ENCODE measurements at regions not wholly inside any gene's neighbourhood (a gene's known extent, or its start where the extent isn't known, plus 50 kb on each side); places are given as distances from the start of the nearest gene placed in this dataset.
"Not testable (repeated sequence)": the region's sequence is repeated elsewhere in the genome, so short reads cannot be mapped to it uniquely, and the experiment has no call there.

DNA sequence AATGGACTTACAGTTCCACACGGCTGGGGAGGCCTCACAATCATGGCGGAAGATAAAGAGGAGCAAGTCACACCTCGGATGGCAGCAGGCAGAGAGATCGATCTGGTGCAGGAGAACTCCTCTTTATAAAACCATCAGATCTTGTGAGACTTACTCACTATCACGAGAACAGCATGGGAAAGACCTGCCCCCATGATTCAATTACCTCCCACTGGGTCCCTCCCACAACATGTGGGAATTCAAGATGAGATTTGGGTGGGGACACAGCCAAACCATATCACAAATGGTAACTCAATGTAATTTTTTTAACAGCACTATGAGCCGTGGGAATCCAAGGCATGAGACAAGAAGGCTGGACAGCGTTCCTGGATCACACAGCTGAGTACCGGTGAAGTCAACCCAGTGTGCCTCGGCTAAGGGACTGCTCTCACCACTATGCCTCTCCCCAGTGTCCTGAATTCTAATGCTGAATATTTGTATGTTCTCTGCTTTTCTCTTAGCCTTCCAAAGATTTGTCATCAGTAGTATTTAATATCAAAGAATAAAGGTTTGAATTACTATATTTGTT lies 84.3 kb downstream of the IRS2 start:
- CTCF ChIA-PET, POLR2A ChIA-PET: not testable (repeated sequence)

DNA sequence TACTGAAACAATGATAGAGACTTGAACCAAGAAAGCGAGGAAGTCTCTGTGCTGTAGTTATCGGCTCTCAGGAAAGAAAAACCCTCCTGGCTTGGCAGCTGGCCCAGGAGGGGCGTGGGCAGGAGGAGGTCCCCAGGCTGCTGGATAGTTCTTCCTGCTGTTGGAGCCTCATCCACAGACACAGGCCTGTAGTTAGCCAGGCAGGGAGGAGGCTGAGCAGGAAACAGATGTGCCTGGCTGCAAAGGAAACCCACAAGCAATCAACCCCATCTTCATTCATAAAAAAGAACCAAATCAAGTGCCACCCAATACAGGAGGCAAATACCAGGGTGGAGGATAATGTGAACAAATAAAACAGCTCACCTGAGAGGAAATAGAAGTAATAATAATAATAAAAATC lies 86.2 kb downstream of the IRS2 start:
- CTCF ChIA-PET = no interaction called here
- POLR2A ChIA-PET = no interaction called here

DNA sequence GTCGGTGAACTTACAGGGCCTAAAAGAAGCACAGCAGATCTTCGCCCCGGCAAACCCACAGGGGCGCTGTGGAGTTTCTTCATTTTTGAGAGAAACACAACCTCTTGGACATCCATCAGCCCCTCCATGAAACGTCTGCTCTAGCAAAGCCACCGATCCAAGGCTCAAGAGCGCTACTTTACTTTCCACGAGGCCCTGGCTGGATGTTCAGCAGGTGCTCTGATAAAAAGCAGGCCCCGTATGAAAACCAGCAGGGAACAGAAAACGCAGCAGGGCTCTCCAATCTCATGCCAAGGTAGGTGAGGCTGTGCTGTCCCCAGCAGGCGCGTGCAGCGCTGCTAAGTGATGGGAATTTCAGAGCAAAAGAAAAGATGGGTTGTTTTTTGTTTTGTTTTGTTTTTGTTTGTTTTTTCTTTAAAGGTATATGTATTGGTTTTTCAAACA lies 86.7 kb downstream of the IRS2 start:
- ChIA-PET CTCF (no interaction called here), POLR2A (no interaction called here)

DNA sequence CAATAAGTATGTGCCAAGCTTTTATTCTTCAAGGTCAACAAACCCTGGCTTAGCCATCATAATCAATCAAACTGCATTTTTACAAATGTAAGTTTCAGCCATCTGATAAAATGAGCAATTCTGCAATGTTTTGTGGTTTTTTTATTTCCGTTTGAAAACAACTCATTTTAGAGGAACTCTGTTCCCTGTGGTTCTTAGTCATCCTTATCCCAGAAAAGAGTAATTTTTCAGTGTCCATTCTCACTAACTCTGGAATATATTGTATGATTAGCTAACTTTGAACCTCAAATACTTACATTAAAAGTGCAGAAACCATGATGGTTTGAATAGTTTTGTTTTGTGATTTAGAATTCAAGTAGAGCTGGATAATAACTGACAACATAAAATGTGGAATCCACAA lies 87.6 kb downstream of the IRS2 start:
- ChIA-PET POLR2A (no interaction called here), CTCF (no interaction called here)

DNA sequence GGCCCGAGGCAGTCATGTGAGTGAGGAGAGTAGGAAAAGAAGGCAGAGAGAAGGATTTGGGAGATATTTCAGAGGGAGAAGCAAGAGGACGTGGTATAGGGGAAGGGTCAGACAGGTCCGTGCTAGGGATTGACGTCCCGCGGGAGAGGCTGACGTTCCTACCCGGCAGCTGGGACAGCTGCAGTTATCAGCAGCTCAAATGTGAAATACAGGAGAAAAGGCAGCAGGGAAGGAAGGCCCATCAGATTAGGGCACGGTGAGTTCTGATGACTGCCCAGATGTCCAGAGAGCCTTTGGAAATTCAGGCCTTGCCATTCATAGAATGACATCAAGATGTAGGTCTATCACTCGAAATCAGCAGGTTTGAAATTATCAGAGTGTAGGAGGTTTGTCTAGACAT lies 88.4 kb downstream of the IRS2 start:
- POLR2A ChIA-PET = no interaction called here
- CTCF ChIA-PET = no interaction called here

DNA sequence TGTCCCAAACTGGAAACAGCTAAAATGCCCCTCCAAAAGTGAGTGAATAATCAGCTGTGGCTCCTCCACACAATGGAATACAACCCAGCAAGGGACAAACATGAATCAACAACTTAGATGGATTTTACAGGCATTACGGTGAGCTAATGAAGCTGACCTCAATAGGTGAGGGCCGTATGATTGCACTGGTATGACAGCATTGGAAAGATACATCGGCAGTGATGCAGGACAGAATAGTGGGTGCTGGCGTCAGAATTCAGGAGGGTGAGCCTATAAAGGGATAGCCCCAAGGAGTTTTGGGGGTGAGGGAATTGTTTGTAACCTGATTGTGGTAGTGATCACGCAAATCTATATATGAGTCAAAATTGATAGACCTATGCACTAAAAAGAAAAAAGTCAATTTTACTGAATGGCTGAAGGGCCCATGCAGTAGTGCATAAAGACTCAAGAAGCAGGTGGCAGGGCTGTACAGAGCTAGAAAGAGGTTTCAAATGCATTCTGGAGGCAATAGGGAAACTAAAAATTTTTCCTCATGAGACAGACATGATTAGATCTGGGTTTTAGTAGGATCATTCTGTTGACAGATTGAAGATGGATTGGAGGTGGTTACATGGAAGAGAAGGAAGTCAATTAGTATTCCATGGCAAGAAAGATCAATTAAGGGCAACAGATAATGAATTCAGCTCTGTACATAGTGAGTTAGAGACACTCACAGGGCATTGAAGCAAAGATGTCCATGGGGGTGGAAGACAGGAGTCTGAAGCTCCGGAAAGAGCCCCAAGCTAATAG lies 90.8 kb downstream of the IRS2 start:
- POLR2A ChIA-PET = no interaction called here
- CTCF ChIA-PET = no interaction called here

DNA sequence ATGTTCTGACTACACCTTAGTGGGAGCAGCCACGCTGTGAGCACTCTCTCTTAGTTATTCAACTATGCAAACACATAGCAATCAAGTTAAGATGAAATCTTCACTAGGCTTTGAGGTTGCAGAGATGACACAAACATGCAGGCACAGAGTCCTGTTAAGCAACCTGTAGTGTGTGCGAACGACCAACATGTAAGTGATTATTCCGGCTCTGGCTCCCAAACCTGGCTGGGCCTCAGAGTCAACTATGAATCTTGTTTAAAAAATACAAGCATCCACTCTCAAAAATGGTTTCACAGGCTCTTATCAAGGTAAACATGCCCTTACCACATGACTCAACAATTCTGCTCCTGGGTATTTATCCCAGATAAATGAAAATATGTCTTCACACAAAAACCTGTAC lies 91.4 kb downstream of the IRS2 start:
- CTCF ChIA-PET = no interaction called here

DNA sequence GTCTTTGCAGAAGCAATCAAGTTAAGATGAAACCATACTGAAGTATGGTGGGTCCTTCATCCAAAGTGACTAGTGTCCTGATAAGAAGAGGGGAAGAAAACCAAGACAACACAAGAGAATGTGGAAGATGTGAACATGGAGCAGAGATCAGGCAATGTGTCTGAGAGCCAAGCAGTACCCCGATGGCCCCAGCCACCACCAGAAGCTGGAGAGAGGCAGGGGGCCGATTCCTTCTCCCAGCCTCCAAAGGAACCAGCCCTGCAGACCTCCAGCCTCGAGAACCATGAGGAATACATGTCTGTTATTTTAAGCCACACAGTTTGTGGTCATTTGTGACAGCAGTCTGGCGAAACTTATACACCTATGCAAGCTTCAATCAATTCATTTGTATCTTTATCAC lies 93.2 kb downstream of the IRS2 start:
- CTCF ChIA-PET = no interaction called here

More for the DNA sequence above, 91.4 kb downstream of the IRS2 start:
- POLR2A ChIA-PET = no interaction called here

DNA sequence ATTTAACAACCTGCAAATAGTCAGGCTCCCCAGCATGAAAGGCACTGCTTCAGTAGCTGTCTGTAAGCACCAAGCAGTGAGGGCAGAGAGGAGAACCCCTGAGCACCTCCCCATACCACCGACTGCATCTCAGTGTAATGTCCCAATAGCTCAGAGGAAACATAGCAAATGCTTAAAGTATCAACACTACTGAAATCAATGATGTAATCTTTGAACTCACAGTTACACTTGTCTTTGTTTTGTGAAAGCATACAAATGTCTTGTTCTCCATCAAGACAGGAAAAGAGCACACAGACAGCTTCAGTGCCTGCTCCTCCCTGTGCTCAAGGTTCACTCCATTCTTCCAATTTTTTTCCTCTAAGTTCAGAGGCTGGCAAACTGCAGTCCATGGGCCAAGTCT lies 94.7 kb downstream of the IRS2 start:
- ChIA-PET POLR2A (no interaction called here), CTCF (no interaction called here)

More for the DNA sequence above, 93.2 kb downstream of the IRS2 start:
- POLR2A ChIA-PET = no interaction called here

DNA sequence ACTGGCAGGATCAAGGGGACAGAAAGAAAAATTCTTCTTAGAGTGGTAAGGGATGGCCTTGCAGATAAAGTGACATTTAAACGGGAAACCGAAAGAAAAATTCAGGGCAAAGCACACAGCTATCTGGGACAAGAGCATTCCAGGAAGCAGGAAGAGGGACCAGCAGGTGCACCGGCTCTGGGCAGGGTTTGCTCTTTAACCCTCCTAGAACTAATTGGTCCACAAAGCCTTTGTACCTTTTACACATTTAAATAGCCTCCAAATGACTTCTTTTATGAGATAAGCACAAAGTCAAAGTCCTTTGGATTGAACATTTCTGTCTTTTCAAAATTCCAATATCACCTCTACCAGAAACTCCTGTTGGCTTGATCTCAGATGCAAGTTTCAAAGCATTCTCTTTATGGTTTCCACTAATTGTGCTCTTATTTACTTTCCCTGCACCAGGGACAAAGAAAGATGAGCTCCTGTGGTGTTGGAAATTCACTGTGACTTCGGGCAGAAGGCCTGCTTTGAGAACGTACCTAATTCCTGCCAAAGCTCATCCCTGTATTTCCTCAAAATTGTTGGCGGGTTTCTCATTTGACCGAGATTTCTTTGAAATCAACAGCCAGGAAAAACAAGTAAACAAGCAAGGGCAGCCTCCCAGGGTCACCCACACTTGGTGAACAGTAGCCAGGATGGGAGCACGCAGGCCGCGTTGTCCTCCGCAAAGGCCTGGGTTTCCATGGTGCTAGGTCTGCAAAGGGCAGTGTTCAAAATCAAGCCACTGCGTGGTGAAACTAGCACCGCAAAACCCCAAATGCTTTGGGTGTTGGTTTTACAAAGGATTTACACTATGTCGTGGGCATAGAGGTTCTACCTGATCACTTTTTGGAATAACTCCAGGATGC lies 98.6 kb downstream of the IRS2 start:
- CTCF ChIA-PET = no interaction called here
- POLR2A ChIA-PET = interaction anchor here (0.6 kb wide), 1 partner anchor 815 kb away, joined by 3 read pairs; no protein-coding TSS in a partner anchor

DNA sequence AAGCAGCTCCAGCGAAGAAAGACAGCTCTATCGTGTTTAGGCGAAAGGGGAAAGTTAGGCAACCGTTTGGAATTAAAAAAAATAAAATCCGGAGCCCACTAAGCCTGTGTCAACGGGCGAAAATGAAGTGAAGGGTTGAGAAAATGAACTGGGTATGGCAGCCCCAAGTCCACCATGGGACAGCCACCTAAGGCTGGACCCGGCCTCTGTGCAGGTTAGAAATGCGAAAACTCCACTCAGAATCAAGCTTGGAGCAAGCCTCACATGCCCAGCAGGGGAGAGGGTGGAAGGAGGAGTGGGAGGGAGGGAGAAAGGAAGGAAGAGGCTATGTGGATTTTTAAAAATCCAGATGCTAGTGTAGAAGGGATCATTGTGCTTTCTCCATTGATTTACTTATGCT lies 101.2 kb downstream of the IRS2 start:
- ChIA-PET POLR2A (no interaction called here), CTCF (no interaction called here)

DNA sequence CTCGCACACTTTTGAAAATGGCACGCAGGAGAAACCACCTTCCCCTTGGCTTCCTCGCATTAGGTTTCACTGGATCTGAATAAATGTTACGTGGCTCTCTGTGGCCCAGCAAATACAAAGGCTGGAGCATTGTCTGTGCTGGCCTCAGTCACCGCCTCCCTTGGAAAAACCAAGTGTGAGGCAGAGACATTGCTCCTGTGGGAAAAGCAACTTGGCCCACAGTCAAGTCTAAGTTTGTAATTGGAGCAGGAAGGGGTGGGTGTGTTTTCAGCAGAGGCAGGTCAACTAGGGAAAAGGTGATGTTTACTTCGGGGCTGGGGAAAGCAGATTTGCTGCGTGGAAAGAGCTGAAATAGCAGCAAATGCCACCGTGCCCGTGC lies 101.6 kb downstream of the IRS2 start:
- ChIA-PET POLR2A (no interaction called here), CTCF (no interaction called here)

DNA sequence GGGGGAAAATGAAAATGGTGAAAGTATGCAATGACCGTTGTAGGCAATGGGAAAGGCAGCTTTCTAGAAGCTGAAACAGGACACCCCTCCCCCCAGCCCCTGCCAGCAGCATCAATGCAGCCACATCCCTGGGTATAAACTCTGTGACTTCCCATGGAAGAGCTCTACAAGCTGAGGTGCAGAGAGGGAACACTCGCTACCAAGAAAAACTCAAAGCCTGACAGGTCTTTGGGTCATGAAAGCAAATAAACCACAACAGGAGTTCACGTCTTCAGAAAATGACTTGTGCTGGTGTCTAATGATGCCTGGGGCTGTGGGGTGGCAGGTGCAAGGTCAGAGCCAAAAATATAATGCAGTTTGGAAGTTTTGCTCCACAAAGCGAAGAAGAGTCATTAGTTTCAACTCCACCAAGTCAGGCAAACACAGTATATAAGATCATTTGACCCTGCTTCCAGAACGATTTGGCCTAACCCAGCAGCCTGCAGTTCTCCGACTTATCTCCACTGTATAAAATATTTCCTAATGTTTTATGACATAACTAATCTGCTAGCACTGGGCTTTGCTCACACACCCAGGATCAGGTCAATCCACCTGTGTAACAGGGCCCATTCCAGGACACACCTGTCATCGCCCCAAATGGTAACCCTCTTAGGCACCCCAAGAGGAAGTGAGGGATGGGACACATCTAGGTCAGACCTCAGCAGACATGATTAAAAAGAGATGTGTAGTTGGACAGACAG lies 102.1 kb downstream of the IRS2 start:
- ChIA-PET POLR2A (no interaction called here), CTCF (no interaction called here)

DNA sequence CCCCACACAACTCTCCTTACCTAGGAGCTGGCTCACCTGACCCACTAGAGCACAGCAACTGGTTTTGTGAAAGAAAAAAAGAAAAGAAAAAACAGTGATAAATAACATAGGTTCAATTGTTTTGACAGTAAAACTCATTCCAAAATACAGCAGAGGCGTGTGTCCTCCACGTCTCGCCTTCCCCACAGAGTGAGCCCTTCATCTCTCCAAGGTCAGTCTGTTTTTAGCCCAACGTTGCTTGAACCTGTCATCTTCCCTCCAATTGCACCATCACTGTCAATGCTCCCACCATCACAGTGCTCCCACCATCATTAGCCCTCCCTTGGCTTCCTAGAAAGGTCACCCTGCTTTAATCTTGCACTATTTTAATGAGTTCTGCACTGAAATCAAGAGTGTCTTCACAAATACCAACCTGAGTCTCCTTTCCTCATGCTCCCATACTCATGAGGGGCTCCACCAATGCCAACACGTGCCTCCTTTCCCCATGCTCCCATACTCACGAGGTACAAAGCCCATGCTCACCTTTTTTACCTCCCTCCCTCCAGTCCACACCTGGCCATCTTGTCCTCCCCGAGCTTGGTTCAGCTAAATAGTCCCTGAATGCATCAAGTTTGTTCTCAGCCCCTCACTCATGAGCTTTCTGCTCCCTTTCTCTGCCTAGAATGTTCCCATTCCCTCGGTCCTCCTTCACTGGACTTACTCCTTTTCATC lies 103.7 kb downstream of the IRS2 start:
- CTCF ChIA-PET = no interaction called here

DNA sequence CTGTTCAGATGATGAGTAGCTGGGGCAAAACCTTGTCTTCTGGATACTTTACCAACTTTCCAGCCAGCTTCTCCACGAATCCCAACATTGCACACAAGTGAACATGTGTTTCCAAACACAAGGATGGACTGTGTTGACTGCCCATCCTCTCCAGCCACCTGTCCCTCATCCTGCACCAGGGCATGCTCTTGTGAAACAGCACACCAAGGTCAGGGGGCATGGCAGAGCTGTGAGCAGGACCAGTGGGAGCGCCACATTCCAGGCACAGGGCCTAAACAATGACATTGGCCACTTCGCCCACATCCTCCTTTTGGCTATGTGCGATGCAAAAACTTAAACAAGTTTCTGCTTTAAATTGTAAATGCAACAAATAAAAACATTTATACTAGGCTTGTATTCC lies 105.5 kb downstream of the IRS2 start:
- ChIA-PET CTCF (no interaction called here), POLR2A (no interaction called here)

More for the DNA sequence above, 103.7 kb downstream of the IRS2 start:
- POLR2A ChIA-PET = no interaction called here

DNA sequence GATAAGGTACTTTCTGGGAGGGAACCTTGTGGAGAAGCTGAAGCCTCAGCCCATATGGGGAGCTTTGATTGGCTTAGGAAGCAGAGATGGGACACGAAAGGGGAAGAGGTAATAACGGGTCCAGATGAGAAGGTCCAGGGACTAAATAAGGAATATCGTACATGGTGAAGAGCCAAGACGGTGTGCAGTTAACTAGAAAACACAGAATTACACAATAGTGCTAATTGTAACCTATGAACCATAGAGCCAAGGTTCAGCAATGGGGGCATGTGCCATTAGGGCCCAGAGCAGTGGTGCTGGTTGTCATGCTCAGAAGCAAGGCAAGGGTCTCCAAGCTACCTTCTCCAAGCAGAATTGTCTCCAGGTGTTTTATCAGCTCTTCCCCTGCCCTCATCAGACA lies 106.1 kb downstream of the IRS2 start:
- ChIA-PET CTCF (no interaction called here), POLR2A (no interaction called here)

DNA sequence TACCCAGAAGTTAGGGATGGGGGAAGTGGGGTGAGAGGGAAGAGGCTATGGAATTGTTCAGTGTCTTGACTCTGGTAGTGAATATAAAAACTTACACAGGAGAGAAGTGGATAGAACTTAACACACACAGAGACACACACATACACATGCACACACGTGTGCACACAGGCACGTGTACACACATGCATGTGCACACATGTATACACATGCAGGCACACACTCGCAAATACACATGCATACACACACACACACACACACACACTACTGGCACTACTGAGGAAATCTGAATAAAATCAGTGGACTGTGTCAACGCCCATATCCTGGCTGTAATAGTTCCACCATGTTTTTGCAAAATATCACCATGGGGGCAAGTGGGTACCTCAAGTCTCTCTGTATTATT lies 107.9 kb downstream of the IRS2 start:
- ChIA-PET POLR2A (no interaction called here), CTCF (no interaction called here)

DNA sequence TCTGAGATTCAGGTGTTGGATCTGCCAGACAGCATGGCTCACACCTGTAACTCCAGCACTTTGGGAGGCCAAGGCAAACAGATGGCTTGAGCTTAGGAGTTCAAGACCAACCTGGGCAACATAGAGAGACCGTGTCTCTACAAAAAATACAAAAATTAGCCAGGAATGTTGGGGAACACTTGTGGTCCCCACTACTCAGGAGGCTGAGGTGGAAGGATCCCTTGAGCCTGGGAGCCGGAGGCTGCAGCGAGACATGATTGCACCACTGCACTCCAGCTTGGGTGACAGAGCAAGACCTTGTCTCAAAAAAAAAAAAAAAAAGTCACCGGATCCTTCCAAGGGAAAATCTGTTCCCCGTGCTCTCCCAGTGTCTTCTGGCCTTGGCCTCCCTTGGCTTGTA lies 109.2 kb downstream of the IRS2 start:
- CTCF ChIA-PET = no interaction called here
- POLR2A ChIA-PET = no interaction called here

DNA sequence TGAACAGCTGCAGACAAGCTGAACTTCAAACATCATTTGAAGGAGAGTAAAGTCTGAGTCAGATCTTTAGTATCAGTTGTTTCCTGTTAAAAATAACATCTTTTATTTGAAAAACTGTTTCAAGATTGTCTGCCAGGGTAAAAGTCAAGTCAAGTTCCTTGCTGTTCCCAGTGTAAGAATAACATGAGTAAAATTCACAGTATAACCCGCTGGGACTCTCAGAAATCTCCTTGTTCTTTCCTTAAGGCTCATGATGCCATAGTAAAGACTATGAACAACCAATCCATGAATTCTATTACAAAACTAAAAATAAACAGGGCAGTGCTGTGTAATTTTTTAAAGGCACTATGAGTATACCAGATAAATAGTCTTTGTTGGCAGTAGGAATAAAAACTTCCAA lies 112.9 kb downstream of the IRS2 start:
- ChIA-PET CTCF (no interaction called here), POLR2A (no interaction called here)

DNA sequence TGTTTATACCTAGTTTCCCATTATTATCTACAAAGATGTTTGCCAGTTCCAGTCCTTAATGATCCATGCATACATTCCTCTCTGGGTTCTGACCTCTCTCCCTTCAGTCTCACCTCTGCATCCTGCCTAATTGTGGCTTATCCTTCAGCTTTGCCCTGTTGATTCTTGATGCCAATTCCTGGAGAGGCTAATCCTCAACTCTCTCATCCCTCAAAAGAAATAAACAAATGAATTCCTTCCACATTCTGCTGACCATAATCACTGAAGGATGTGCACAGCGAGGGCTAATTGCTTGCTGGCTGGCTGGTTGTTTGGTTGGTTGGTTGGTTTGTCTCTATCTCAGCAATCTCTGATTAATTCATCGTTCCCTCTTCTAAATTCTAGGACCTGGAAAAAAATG lies 113.8 kb downstream of the IRS2 start:
- CTCF ChIA-PET = no interaction called here
- POLR2A ChIA-PET = no interaction called here

Measured in activated CD8-positive, alpha-beta memory T cell treated with anti-CD3 and anti-CD28 coated beads for 36 hours (primary cell).